ENCODE measurements at regions not wholly inside any gene's neighbourhood (a gene's known extent, or its start where the extent isn't known, plus 50 kb on each side); places are given as distances from the start of the nearest gene placed in this dataset.

GRCh38 chr3:18126772-18127171 lies 298.4 kb downstream of the SATB1 start:
- TF ChIP-seq CTCF (IDR thresholded peaks at IDR 0.05) (no peak), POLR2A (IDR thresholded peaks at IDR 0.05) (no peak)
